ENCODE measurements at regions not wholly inside any gene's neighbourhood (a gene's known extent, or its start where the extent isn't known, plus 50 kb on each side); places are given as distances from the start of the nearest gene placed in this dataset.
A peak's percentile ranks its signal among the peaks of the same experiment; 100 is the strongest.
"Not testable (repeated sequence)": the region's sequence is repeated elsewhere in the genome, so short reads cannot be mapped to it uniquely, and the experiment has no call there.

- no peak for DNase-seq
These were observed 138.1 kb upstream of the PHACTR3 start for GRCh38 chr20:59466107-59466815.

- no peak for DNase-seq
These were observed 135.5 kb upstream of the PHACTR3 start for GRCh38 chr20:59468831-59469230.

- DNase-seq, result no peak
These were observed 134.8 kb upstream of the PHACTR3 start for GRCh38 chr20:59469267-59470252.

GRCh38 chr20:59470521-59470920 lies 133.8 kb upstream of the PHACTR3 start:
- no peak for DNase-seq

- DNase-seq, result no peak
These were observed 132.5 kb upstream of the PHACTR3 start for GRCh38 chr20:59471653-59472421.

GRCh38 chr20:59473742-59474141 lies 130.6 kb upstream of the PHACTR3 start:
- no peak for DNase-seq

- DNase-seq, result no peak
These were observed 123.3 kb upstream of the PHACTR3 start for GRCh38 chr20:59481067-59481466.

- DNase-seq, result no peak
These were observed 122.8 kb upstream of the PHACTR3 start for GRCh38 chr20:59481477-59482018.

GRCh38 chr20:59482351-59483187 lies 121.8 kb upstream of the PHACTR3 start:
- DNase-seq, result no peak

GRCh38 chr20:59483481-59483880 lies 120.9 kb upstream of the PHACTR3 start:
- no peak for DNase-seq

GRCh38 chr20:59484228-59484627 lies 120.1 kb upstream of the PHACTR3 start:
- no peak for DNase-seq

GRCh38 chr20:59485576-59486454 lies 118.5 kb upstream of the PHACTR3 start:
- DNase-seq, result no peak

- DNase-seq, result not testable (repeated sequence)
These were observed 115.9 kb upstream of the PHACTR3 start for GRCh38 chr20:59488459-59488858.

GRCh38 chr20:59490196-59491004 lies 113.9 kb upstream of the PHACTR3 start:
- DNase-seq, result not testable (repeated sequence)

GRCh38 chr20:59491884-59492283 lies 112.5 kb upstream of the PHACTR3 start:
- DNase-seq, result no peak

- no peak for DNase-seq
These were observed 110.4 kb upstream of the PHACTR3 start for GRCh38 chr20:59493926-59494325.

- DNase-seq, result no peak
These were observed 109.2 kb upstream of the PHACTR3 start for GRCh38 chr20:59495166-59495565.

- DNase-seq, result peak; percentile 15
These were observed 108.3 kb upstream of the PHACTR3 start for GRCh38 chr20:59495894-59496510.

- no peak for DNase-seq
These were observed 106.0 kb upstream of the PHACTR3 start for GRCh38 chr20:59498291-59498690.

Measured in NCI-H1694 (cell line).